BLaER1 (cell line): ENCODE measurements at regions not wholly inside any gene's neighbourhood (a gene's known extent, or its start where the extent isn't known, plus 50 kb on each side); places are given as distances from the start of the nearest gene placed in this dataset.

Experiments
- H3K27ac ChIP-seq: shearing (Covaris generic); formaldehyde crosslinking; 2 replicates; pipeline ENCODE4 v1.8.1; 2022
- H3K27me3 ChIP-seq: shearing (Covaris generic); formaldehyde crosslinking; 2 replicates; pipeline ENCODE4 v1.8.1; 2022
- H3K36me3 ChIP-seq: shearing (Covaris generic); formaldehyde crosslinking; 2 replicates; pipeline ENCODE4 v1.8.1; 2022
- H3K4me1 ChIP-seq: shearing (Covaris generic); formaldehyde crosslinking; 2 replicates; pipeline ENCODE4 v1.8.1; 2022
- H3K4me2 ChIP-seq: shearing (Covaris generic); formaldehyde crosslinking; 2 replicates; pipeline ENCODE4 v1.8.1; 2022
- H3K4me3 ChIP-seq: shearing (Covaris generic); formaldehyde crosslinking; 2 replicates; pipeline ENCODE4 v1.8.1; 2022
- H3K9ac ChIP-seq: shearing (Covaris generic); formaldehyde crosslinking; 2 replicates; pipeline ENCODE4 v1.8.1; 2022
- H3K9me3 ChIP-seq: shearing (Covaris generic); formaldehyde crosslinking; 2 replicates; pipeline ENCODE4 v1.8.1; 2022
- H4K20me1 ChIP-seq: shearing (Covaris generic); formaldehyde crosslinking; 2 replicates; pipeline ENCODE4 v1.8.1; 2022
- Cebpa-rat ChIP-seq: shearing (Covaris generic); IDR thresholded peaks from 2 replicates; pipeline ENCODE4 v1.8.1; 2022

DNA sequence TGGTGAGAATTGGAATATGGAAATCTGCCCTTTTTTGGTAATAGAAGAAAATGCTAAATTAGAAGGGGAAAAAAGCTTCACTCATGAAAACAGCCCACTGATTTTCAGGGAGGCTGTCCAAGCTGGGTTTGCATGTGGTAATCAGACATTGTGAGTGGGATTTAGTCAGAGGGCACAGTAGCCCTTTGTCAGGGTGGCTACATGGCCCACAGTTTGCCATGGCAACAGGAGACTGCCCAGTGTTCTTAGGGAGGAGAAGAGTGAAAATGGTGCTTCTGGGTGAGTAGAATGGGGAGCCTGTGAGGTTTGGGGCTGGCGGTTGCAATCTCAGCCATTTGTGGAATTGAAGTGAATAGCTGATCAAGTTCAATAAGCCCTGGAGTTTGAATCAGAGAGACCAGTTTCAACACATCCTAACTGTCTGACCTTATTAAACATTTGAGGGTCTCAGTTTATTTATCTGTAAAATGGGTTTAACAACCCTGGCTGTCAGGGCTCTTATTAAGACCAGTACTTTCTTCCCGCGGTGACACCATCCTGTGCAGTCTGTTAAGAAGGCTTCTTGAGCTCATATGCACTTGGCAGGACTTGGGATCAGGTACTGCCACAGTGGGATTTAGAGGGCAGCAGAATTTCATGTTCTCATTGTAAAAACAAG is 107.6 kb upstream of the TNC start:
- H3K36me3 ChIP-seq = no peaks in the 10 kb centered on the region
- no peak overlapping the region for H3K27ac ChIP-seq
- H3K4me2 ChIP-seq = no peak overlapping the region
- no peaks in the 10 kb centered on the region for H3K27me3 ChIP-seq
- H3K9ac ChIP-seq = no peak overlapping the region
- no peaks in the 10 kb centered on the region for H4K20me1 ChIP-seq
- no peaks in the 10 kb centered on the region for H3K9me3 ChIP-seq
- no peak for TF ChIP-seq Cebpa-rat
- no peaks in the 10 kb centered on the region for H3K4me1 ChIP-seq
- no peak overlapping the region for H3K4me3 ChIP-seq

DNA sequence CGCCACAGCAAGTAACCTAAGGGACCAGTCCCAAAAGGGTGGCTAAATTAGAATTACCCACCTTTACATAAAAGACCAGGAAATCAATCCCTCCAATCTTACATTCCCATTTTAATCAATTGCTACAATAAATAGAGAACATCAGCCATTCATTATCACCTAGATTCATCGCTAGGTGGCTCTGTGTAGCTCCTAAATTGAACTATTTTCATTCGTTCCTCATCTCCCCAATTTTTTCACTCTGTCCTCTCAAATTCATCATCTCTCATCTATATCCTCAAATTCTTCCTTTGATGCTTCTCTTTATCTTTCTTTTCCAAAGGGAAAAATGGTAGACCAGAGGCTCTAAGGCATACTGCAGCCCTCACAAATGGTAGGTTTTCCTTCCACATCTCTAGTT is 108.2 kb upstream of the TNC start:
- H3K27me3 ChIP-seq = no peaks in the 10 kb centered on the region
- no peak for TF ChIP-seq Cebpa-rat
- no peak overlapping the region for H3K4me3 ChIP-seq
- H4K20me1 ChIP-seq = no peaks in the 10 kb centered on the region
- no peaks in the 10 kb centered on the region for H3K4me1 ChIP-seq
- no peaks in the 10 kb centered on the region for H3K9me3 ChIP-seq
- no peaks in the 10 kb centered on the region for H3K36me3 ChIP-seq
- H3K27ac ChIP-seq = no peak overlapping the region
- no peak overlapping the region for H3K9ac ChIP-seq
- no peak overlapping the region for H3K4me2 ChIP-seq

DNA sequence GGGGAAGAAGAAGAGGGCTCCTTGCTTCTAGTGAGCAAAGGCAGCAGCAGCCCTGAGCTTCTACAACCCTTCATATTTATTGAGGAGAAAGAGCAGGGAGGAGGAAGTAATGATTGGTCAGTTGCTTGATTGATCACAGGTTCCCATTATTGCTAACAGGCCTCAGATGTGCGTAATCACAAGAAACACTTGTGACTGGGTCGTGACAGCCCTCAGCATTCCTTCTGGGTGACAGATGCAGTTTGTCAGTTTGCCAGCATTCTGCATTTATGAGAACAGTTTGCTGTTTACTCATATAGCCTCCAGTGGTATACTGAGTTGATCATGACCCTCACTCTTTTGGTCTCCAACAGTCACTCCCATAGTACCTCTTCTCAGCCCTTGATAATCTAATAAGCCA is 111.5 kb upstream of the TNC start:
- no peak overlapping the region for H3K27ac ChIP-seq
- H3K4me1 ChIP-seq = no peaks in the 10 kb centered on the region
- no peak for TF ChIP-seq Cebpa-rat
- no peak overlapping the region for H3K9ac ChIP-seq
- no peaks in the 10 kb centered on the region for H3K27me3 ChIP-seq
- no peak overlapping the region for H3K4me3 ChIP-seq
- H3K9me3 ChIP-seq = no peaks in the 10 kb centered on the region
- H3K4me2 ChIP-seq = no peak overlapping the region
- H4K20me1 ChIP-seq = no peaks in the 10 kb centered on the region
- H3K36me3 ChIP-seq = no peaks in the 10 kb centered on the region

DNA sequence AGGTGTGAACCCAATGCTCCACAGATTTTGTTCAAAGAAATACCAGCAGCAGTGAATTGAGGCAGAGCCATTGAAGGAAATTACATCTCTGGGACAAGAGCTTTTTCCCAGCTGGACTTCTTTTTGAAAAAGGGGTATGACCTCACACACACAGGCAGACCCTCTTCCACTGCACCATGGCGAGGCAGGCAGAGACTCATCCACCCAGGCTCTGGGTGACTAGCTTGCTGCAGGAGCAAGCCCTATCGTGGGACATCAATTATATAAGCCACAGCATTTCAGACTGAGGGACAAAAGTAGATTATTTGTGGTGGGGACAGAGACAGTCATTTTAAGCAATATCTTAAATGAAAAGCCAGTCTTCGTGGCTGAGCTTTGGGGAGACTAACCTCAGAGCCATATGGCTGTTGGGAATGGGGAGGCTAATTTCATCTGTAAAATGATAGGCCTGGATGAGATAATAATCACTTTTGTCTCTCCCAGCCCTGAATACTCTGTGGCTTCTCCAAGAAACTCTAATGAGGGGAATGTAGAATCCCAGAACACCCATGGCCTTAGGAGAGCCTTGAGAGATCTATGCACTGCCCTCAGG is 113.1 kb upstream of the TNC start:
- Histone ChIP-seq H3K4me3 (no peak overlapping the region), H4K20me1 (no peaks in the 10 kb centered on the region), H3K9me3 (no peaks in the 10 kb centered on the region), H3K4me1 (no peaks in the 10 kb centered on the region), H3K9ac (no peak overlapping the region), H3K27me3 (no peaks in the 10 kb centered on the region), H3K36me3 (no peaks in the 10 kb centered on the region), H3K4me2 (no peak overlapping the region), H3K27ac (no peak overlapping the region)
- TF ChIP-seq Cebpa-rat = no peak

DNA sequence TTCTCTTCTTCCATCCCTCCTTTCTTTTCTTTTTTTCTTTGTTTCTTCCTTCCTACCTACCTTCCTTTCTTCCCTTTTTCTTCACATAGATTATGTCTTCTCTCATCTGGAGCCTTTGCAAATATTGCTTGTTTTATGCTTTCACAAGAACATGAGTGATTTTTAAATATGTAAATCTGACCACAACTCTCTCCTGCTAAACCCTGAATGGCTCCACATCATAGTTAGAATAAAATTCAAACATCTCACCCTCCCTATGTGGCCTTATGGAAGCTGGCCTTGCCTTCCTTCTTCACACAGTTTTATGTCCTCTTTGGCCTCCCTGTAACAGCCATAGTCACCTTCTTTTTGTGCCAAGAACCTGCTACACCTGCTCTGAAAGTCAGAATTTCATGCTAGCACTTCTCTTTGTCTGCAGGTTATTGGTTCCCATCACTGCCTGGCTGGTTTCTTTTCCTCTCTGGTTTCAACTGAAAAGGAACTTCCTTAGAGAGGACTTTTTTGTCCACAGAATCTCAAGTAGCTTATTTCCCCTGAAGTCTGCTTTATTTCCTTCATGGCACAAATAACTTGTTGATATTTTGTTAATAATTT is 114.3 kb upstream of the TNC start:
- no peaks in the 10 kb centered on the region for H4K20me1 ChIP-seq
- no peak for TF ChIP-seq Cebpa-rat
- no peak overlapping the region for H3K9ac ChIP-seq
- no peaks in the 10 kb centered on the region for H3K9me3 ChIP-seq
- no peaks in the 10 kb centered on the region for H3K36me3 ChIP-seq
- no peaks in the 10 kb centered on the region for H3K4me1 ChIP-seq
- no peak overlapping the region for H3K27ac ChIP-seq
- H3K27me3 ChIP-seq = no peaks in the 10 kb centered on the region
- H3K4me2 ChIP-seq = no peak overlapping the region
- H3K4me3 ChIP-seq = no peak overlapping the region

DNA sequence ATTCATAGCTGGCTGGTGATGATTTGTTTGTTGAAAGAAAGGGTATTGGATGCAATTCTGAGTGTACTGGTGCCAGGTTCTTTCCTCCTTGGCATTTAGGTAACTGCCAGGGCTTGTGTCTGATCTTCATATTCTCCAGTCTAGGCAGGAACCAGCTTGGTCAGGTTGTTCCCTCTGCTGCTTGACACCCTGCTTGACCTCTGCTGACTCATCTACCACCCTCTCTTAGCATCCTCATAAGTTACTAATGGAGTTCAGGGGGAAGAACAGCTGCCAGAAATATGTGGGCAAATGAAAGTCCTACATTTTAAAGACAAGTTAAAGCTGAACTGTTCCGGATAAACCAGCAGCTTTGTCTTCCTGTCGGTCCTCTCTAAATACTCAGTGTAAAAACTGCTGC is 116.1 kb upstream of the TNC start:
- Histone ChIP-seq H3K4me1 (no peaks in the 10 kb centered on the region), H3K9me3 (no peaks in the 10 kb centered on the region), H4K20me1 (no peaks in the 10 kb centered on the region), H3K4me3 (no peak overlapping the region), H3K4me2 (no peak overlapping the region), H3K27me3 (no peaks in the 10 kb centered on the region), H3K9ac (no peak overlapping the region), H3K27ac (no peak overlapping the region), H3K36me3 (no peaks in the 10 kb centered on the region)
- TF ChIP-seq Cebpa-rat = no peak

DNA sequence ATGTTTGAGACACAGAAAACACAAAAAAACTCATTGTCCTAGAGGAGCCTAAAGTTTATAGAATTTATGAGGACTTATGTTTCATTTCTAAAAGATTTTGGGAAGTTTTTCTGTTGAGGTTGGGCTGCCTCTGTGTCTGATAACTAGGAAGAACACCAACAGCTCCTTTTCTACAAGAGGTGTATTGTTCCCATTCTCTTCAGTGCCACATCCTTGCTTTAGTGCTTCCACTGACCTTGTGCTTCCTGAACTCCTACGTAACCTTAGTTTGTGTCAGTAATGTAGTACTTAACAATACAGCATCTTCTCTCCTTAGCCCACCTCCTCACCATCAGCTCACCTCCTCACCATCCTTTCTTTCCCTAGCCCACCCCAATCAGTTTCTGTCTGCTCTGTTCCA is 117.3 kb upstream of the TNC start:
- no peaks in the 10 kb centered on the region for H3K4me1 ChIP-seq
- no peak overlapping the region for H3K4me2 ChIP-seq
- no peak overlapping the region for H3K9ac ChIP-seq
- H3K9me3 ChIP-seq = no peaks in the 10 kb centered on the region
- no peak overlapping the region for H3K27ac ChIP-seq
- H3K36me3 ChIP-seq = no peaks in the 10 kb centered on the region
- H3K27me3 ChIP-seq = no peaks in the 10 kb centered on the region
- no peaks in the 10 kb centered on the region for H4K20me1 ChIP-seq
- H3K4me3 ChIP-seq = no peak overlapping the region
- TF ChIP-seq Cebpa-rat = no peak

DNA sequence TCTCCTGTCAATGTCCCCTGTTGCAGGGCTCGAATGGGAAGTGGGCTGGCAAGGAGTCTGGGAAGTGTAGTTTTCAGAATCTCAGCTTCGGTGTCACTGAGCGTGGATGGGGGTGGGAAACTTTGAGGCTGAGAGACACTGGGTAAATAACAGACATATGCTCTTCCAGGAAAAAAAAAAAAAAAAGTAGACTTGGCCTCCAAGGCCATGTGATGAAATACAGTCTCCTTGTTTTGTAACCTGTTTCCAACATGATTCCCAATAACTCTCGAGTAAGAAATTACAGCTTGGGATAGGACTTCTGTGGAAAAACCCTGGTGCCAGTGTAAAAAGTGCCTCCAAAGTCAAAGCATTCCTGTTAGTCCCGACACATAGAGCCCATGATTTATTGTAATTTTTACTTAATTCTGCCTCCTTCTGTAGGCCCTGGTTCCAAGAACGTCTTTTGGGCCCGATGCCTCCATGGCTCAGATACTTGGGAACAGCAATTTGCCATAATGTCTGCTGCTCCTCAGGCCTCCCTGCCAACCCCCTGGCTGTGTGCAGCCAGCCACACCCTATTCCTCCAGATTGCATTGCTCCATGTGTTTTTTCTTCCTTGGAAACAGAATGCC is 119.5 kb upstream of the TNC start:
- Histone ChIP-seq H3K4me2 (no peak overlapping the region), H3K4me3 (no peak overlapping the region), H3K27ac (no peak overlapping the region), H3K4me1 (no peaks in the 10 kb centered on the region), H3K27me3 (no peaks in the 10 kb centered on the region), H3K9me3 (no peaks in the 10 kb centered on the region), H3K9ac (no peak overlapping the region), H4K20me1 (no peaks in the 10 kb centered on the region), H3K36me3 (no peaks in the 10 kb centered on the region)
- TF ChIP-seq Cebpa-rat = no peak

DNA sequence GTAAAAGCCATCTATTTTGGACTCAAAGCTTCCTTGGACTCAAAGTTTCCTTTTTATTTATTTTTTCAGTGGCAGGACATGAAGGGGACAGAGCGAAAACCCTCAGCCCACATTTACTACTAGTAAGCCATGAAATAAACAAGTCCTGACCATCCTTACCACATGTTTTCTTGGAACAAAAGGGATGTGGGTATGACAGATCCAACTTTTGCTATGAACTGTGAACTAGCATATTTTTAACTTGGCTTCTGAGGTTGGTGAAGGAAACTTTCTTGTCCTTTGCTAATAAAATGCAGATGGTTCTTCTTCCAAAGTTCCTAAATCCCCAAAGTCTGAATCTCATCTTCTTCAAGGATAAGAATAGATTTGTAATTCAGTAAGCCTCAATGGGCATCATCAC is 122.7 kb upstream of the TNC start:
- Histone ChIP-seq H4K20me1 (no peaks in the 10 kb centered on the region), H3K4me1 (no peaks in the 10 kb centered on the region), H3K36me3 (no peaks in the 10 kb centered on the region), H3K27ac (no peak overlapping the region), H3K9me3 (no peaks in the 10 kb centered on the region), H3K27me3 (no peaks in the 10 kb centered on the region), H3K4me3 (no peak overlapping the region), H3K4me2 (no peak overlapping the region), H3K9ac (no peak overlapping the region)
- TF ChIP-seq Cebpa-rat = no peak

DNA sequence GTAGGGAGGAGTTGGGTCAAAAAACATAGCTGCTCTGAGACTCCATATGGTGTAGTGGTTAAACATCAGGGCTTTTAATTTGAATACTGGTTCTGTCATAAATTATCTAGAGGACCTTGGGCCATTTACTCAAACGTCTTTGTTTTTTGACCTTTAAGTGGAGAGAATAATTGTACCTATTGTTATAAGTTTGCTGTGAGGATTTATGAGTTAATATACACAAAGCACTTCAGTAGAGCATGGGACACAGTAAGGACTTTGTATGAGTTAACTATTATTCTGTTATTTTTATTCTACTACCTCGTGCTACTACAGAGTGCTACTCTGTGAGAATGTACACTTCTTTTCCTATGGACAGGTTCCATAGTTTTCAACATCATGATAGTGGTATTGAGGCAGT is 123.7 kb upstream of the TNC start:
- H3K4me2 ChIP-seq = no peak overlapping the region
- no peaks in the 10 kb centered on the region for H3K4me1 ChIP-seq
- H4K20me1 ChIP-seq = no peaks in the 10 kb centered on the region
- H3K27me3 ChIP-seq = no peaks in the 10 kb centered on the region
- H3K9ac ChIP-seq = no peak overlapping the region
- H3K9me3 ChIP-seq = no peaks in the 10 kb centered on the region
- no peak for TF ChIP-seq Cebpa-rat
- no peaks in the 10 kb centered on the region for H3K36me3 ChIP-seq
- H3K4me3 ChIP-seq = no peak overlapping the region
- no peak overlapping the region for H3K27ac ChIP-seq
